ENCODE measurements at regions not wholly inside any gene's neighbourhood (a gene's known extent, or its start where the extent isn't known, plus 50 kb on each side); places are given as distances from the start of the nearest gene placed in this dataset.
A peak's percentile ranks its signal among the peaks of the same experiment; 100 is the strongest.

- DNase-seq = no peak
- no peak for ATAC-seq
- Mint-ChIP-seq H3K4me3 (no peak overlapping the region), H3K4me1 (ENCODE audit: low read depth) (peaks cover 4% of the 10 kb centered on the region), H3K27ac (no peak overlapping the region), H3K27me3 (peaks cover 3% of the 10 kb centered on the region), H3K36me3 (ENCODE audit: low read depth) (no peaks in the 10 kb centered on the region), H3K9me3 (no peaks in the 10 kb centered on the region)
- intact Hi-C loops (cut with micrococcal nuclease) = no loop called here
- TF ChIP-seq CTCF (IDR thresholded peaks at IDR 0.05) = no peak
- ChIA-PET POLR2A (no interaction called here), CTCF (no interaction called here)
Measured at GRCh38 chr21:16198546-16198945, 468.8 kb downstream of the USP25 start.

GRCh38 chr21:16199539-16199938, 469.8 kb downstream of the USP25 start:
- ChIA-PET CTCF (no interaction called here), POLR2A (no interaction called here)
- intact Hi-C loops (cut with micrococcal nuclease) = no loop called here
- Mint-ChIP-seq H3K27ac (no peak overlapping the region), H3K36me3 (ENCODE audit: low read depth) (no peaks in the 10 kb centered on the region), H3K4me1 (ENCODE audit: low read depth) (no peaks in the 10 kb centered on the region), H3K9me3 (no peaks in the 10 kb centered on the region), H3K4me3 (no peak overlapping the region), H3K27me3 (peaks cover 3% of the 10 kb centered on the region)
- peak; percentile 37 for ATAC-seq
- TF ChIP-seq CTCF (IDR thresholded peaks at IDR 0.05) = no peak
- DNase-seq = no peak

GRCh38 chr21:16201718-16202117, 471.9 kb downstream of the USP25 start:
- Mint-ChIP-seq H3K36me3 (ENCODE audit: low read depth) (no peaks in the 10 kb centered on the region), H3K4me3 (no peak overlapping the region), H3K27ac (no peak overlapping the region), H3K9me3 (no peaks in the 10 kb centered on the region), H3K4me1 (ENCODE audit: low read depth) (no peaks in the 10 kb centered on the region), H3K27me3 (peaks cover 3% of the 10 kb centered on the region)
- CTCF ChIA-PET = no interaction called here
- POLR2A ChIA-PET = no interaction called here
- intact Hi-C loops (cut with micrococcal nuclease) = no loop called here
- no peak for DNase-seq
- TF ChIP-seq CTCF (IDR thresholded peaks at IDR 0.05) = no peak
- ATAC-seq = no peak

- ATAC-seq (no peak), DNase-seq (no peak)
- no peak overlapping the region for H3K4me3 Mint-ChIP-seq
- CTCF ChIA-PET = no interaction called here
- H3K9me3 Mint-ChIP-seq = no peaks in the 10 kb centered on the region
- no peaks in the 10 kb centered on the region for H3K4me1 Mint-ChIP-seq (ENCODE audit: low read depth)
- no peaks in the 10 kb centered on the region for H3K27me3 Mint-ChIP-seq
- intact Hi-C loops (cut with micrococcal nuclease) = no loop called here
- TF ChIP-seq CTCF (IDR thresholded peaks at IDR 0.05) = no peak
- H3K36me3 Mint-ChIP-seq (ENCODE audit: low read depth) = no peaks in the 10 kb centered on the region
- H3K27ac Mint-ChIP-seq = no peak overlapping the region
- POLR2A ChIA-PET = no interaction called here
Measured at GRCh38 chr21:16205527-16205926, 475.7 kb downstream of the USP25 start.

- TF ChIP-seq CTCF (IDR thresholded peaks at IDR 0.05) = no peak
- no peaks in the 10 kb centered on the region for H3K27me3 Mint-ChIP-seq
- intact Hi-C loops (cut with micrococcal nuclease) = no loop called here
- no peaks in the 10 kb centered on the region for H3K4me1 Mint-ChIP-seq (ENCODE audit: low read depth)
- H3K4me3 Mint-ChIP-seq = no peak overlapping the region
- ATAC-seq = no peak
- no peak for DNase-seq
- CTCF ChIA-PET = no interaction called here
- no peak overlapping the region for H3K27ac Mint-ChIP-seq
- H3K36me3 Mint-ChIP-seq (ENCODE audit: low read depth) = no peaks in the 10 kb centered on the region
- POLR2A ChIA-PET = no interaction called here
- no peaks in the 10 kb centered on the region for H3K9me3 Mint-ChIP-seq
Measured at GRCh38 chr21:16211339-16212303, 481.8 kb downstream of the USP25 start.
